Tibial nerve (tissue), 4 donors: ENCODE measurements at regions not wholly inside any gene's neighbourhood (a gene's known extent, or its start where the extent isn't known, plus 50 kb on each side); places are given as distances from the start of the nearest gene placed in this dataset.

Experiments
- DNase-seq, 2 donors: peaks; one replicate each; pipeline ENCODE4 v3.0.0-alpha.2; 2019; ENCODE audit warnings: low spot score in 2 of 2
- H3K27ac ChIP-seq, 4 donors: fragments of 200-600 bp; sonication (generic) in 3 of 4; one replicate each; pipeline ENCODE4 v1.5.1; 2017 to 2019; ENCODE audit warnings: mild to moderate bottlenecking in 1 of 4
- H3K27me3 ChIP-seq, 2 donors: fragments of 200-600 bp; sonication (generic) in 1 of 2; one replicate each; pipeline versions ENCODE4 v1.5.1 to v1.6.0; 2017 to 2019
- H3K36me3 ChIP-seq, 3 donors: fragments of 200-600 bp; sonication (generic); one replicate each; pipeline ENCODE4 v1.5.1; 2018 to 2019
- H3K4me1 ChIP-seq, 4 donors: fragments of 200-600 bp; sonication (generic) in 3 of 4; one replicate each; pipeline ENCODE4 v1.5.1; 2017 to 2019
- H3K4me3 ChIP-seq, 4 donors: fragments of 200-600 bp; sonication (generic) in 3 of 4; one replicate each; pipeline ENCODE4 v1.5.1; 2017 to 2019; ENCODE audit warnings: mild to moderate bottlenecking in 1 of 4, moderate library complexity in 1 of 4
- H3K9me3 ChIP-seq, 4 donors: fragments of 200-600 bp; sonication (generic) in 3 of 4; one replicate each; pipeline ENCODE4 v1.5.1; 2017 to 2019
- EP300 ChIP-seq, 2 donors: sonication (generic); formaldehyde crosslinking; IDR thresholded peaks; one replicate each; pipeline ENCODE4 v1.6.1; 2017; ENCODE audit warnings: antibody characterized with exemption in 2 of 2, mild to moderate bottlenecking in 1 of 2
- POLR2A ChIP-seq, 2 donors: fragments of 450-650 bp; IDR thresholded peaks; one replicate each; pipeline ENCODE4 v1.6.1; 2017; ENCODE audit warnings: antibody characterized with exemption in 2 of 2, mild to moderate bottlenecking in 2 of 2, moderate library complexity in 2 of 2
- WGBS, 2 donors: methylation state at CpG; one replicate each; pipeline ENCODE4 v1.1.5; 2018; 5-methylcytosine and 5-hydroxymethylcytosine counted together
- TF ChIP-seq, protein P1 (sequence below), 5 experiments: fragments of 200-600 bp in 3 of 5; fragments of 450-650 bp in 2 of 5; sonication (generic) in 3 of 5; IDR thresholded peaks; one replicate each; pipeline ENCODE4 v1.5.1; 2016 to 2019; ENCODE audit warnings: antibody characterized with exemption in 5 of 5, mild to moderate bottlenecking in 3 of 5, moderate library complexity in 2 of 5

DNA sequence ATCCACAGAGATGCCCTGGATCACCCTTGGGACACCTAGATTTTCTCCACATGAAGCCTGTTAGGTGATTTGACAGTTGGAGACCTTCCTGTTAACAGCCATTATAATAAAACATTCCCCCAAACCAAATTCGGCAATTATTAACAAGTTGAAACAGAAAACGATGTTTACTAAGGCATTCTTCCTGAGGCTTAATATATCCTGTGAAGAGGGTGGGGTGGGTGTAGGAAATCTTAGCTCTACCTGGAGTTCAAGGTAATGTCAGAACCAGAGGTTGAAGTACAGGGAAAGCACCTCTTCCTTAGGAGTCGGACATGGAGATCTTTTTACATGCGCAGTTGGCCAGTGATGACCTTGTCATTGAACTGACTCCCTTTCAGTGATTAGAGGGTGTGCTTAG, 143.0 kb downstream of the FGF9 start:
- 62 to 81% methylated on average over 4 of the region's 4 CpGs for WGBS, 2 donors
- DNase-seq: no peak
- no peak overlapping the region for H3K27ac ChIP-seq

DNA sequence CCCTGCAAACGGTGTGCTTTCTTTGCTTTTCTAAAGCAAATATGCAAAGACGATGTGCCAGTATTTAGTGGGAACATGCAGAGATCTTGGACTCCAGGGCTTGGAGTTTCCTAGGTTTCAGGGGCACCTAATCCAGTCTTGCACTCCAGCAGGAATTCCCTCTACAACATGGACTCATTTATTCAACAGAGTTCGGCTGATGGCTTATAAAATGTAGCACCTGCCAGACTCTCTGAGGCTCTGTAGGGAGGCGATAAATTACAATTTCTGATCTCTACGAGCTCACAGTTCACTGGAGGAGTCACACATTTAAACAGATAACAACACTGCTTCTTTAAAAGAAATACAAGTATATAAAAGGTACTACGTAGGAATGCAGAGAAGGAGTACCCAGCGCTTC, 143.7 kb downstream of the FGF9 start:
- Histone ChIP-seq H3K36me3 (no peaks in the 10 kb centered on the region), H3K4me1 (no peaks in the 10 kb centered on the region), H3K27ac (no peak overlapping the region), H3K9me3 (peaks cover 0 to 7% (median 0%) of the 10 kb centered on the region in 4 donors), H3K27me3 (no peaks in the 10 kb centered on the region), H3K4me3 (no peak overlapping the region)
- no peak for DNase-seq
- 77% methylated on average over 7 of the region's 7 CpGs for WGBS, 2 donors
- no peak for TF ChIP-seq EP300 (IDR thresholded peaks at IDR 0.05)
- TF ChIP-seq, protein P1, sequence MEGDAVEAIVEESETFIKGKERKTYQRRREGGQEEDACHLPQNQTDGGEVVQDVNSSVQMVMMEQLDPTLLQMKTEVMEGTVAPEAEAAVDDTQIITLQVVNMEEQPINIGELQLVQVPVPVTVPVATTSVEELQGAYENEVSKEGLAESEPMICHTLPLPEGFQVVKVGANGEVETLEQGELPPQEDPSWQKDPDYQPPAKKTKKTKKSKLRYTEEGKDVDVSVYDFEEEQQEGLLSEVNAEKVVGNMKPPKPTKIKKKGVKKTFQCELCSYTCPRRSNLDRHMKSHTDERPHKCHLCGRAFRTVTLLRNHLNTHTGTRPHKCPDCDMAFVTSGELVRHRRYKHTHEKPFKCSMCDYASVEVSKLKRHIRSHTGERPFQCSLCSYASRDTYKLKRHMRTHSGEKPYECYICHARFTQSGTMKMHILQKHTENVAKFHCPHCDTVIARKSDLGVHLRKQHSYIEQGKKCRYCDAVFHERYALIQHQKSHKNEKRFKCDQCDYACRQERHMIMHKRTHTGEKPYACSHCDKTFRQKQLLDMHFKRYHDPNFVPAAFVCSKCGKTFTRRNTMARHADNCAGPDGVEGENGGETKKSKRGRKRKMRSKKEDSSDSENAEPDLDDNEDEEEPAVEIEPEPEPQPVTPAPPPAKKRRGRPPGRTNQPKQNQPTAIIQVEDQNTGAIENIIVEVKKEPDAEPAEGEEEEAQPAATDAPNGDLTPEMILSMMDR (IDR thresholded peaks at IDR 0.05): no peak
- TF ChIP-seq POLR2A (IDR thresholded peaks at IDR 0.05): no peak

More for the DNA sequence above, 143.0 kb downstream of the FGF9 start:
- no peak for TF ChIP-seq POLR2A (IDR thresholded peaks at IDR 0.05)
- Histone ChIP-seq H3K9me3 (peaks cover 0 to 7% (median 0%) of the 10 kb centered on the region in 4 donors), H3K4me1 (no peaks in the 10 kb centered on the region), H3K36me3 (no peaks in the 10 kb centered on the region), H3K27me3 (no peaks in the 10 kb centered on the region), H3K4me3 (no peak overlapping the region)

DNA sequence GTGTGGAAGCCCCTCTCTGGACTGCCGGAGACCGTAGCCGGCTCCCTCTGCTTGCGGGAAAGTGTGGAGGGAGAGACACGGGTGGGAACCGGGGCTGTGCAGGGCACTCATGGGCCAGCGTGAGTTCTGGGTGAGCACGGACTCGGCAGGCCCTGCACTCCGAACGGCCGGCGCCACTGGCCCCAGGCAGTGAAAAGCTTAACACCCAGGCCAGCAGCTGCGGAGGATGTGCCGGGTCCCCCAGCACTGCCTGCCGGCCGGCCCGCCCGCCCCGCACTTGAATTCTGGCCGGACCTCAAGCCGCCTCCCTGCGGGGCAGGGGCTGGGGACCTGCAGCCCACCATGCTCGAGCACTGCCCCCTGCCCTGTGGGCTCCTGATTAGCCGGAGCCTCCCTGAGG, 147.0 kb downstream of the FGF9 start:
- no peaks in the 10 kb centered on the region for H3K4me1 ChIP-seq
- H3K9me3 ChIP-seq: peaks cover 0 to 7% (median 0%) of the 10 kb centered on the region in 4 donors
- DNase-seq: no peak
- no peaks in the 10 kb centered on the region for H3K27me3 ChIP-seq
- H3K36me3 ChIP-seq: no peaks in the 10 kb centered on the region
- 96 to 98% methylated on average over 13 to 15 of the region's 25 CpGs for WGBS, 2 donors
- no peak overlapping the region for H3K27ac ChIP-seq
- no peak overlapping the region for H3K4me3 ChIP-seq
- TF ChIP-seq, protein P1 (IDR thresholded peaks at IDR 0.05): no peak
- no peak for TF ChIP-seq POLR2A (IDR thresholded peaks at IDR 0.05)

DNA sequence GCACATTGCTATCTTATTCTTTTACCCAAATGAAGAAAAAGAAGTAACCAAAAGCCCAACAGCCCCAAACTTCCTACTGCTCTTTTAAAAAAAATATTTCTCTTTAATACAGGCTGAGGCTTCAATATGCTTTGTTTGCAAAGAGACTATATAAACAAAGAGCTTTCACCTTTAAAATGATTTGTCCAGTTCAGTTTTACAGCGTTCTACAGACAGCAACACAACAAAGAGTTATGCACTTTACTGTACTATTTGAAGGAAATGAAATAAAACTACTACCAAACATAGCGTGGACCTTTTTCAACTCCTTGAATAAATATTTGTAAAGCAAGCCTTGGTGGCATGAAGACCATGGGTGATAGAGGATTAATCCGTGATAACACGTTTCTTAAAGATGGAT, 151.2 kb downstream of the FGF9 start:
- 44 to 61% methylated on average over 4 of the region's 4 CpGs for WGBS, 2 donors
- no peak for DNase-seq
- H3K27me3 ChIP-seq: no peaks in the 10 kb centered on the region
- TF ChIP-seq, protein P1 (IDR thresholded peaks at IDR 0.05): no peak
- TF ChIP-seq EP300 (IDR thresholded peaks at IDR 0.05) (no peak), POLR2A (IDR thresholded peaks at IDR 0.05) (no peak)
- no peaks in the 10 kb centered on the region for H3K36me3 ChIP-seq
- H3K27ac ChIP-seq: no peak overlapping the region
- H3K9me3 ChIP-seq: peaks cover 0 to 7% (median 0%) of the 10 kb centered on the region in 4 donors
- peaks cover 0 to 5% (median 0%) of the 10 kb centered on the region in 4 donors for H3K4me1 ChIP-seq
- no peak overlapping the region for H3K4me3 ChIP-seq

DNA sequence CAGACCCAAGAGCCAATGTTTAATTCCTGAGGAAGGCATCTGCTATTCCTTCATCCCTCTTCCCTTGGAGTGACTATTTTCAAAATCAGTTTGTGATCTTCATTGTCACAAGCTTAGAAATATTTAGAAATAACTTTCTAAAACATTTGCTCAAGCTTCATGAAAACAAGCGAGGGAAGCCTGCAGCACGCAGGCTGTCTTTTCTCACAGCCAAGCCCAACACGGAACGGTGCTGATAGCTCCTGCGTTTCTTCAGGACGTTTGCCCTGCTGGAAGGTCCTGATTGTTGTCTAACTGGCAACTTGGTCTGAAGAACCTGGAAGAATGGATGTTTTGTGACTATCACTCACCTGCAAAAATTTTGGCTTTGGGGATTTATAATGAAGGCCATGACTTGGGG, 152.5 kb downstream of the FGF9 start:
- no peak overlapping the region for H3K27ac ChIP-seq
- TF ChIP-seq POLR2A (IDR thresholded peaks at IDR 0.05): no peak
- WGBS, 2 donors: 75 to 76% methylated on average over 6 of the region's 6 CpGs

DNA sequence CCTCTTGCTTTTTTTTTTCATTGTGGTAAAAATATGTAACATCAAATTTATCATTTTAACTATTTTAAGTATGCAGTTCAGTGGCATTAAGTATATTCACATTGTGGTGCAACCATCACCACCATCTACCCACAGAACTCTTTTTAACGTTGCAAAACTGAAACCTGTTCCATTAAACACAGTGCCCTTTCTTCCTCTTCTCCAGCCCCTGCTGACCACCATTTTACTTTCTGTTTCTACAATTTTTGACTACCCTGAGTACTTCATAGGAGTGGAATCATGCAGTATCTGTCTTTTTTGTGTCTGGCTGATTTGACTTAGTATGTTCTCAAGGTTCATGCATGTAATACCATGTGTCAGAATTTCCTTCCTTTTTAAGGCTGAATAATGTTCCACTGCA, 153.1 kb downstream of the FGF9 start:
- no peaks in the 10 kb centered on the region for H3K27me3 ChIP-seq
- 78 to 84% methylated on average over 1 of the region's 1 CpG for WGBS, 2 donors
- H3K27ac ChIP-seq: no peak overlapping the region
- peaks cover 0 to 5% (median 0%) of the 10 kb centered on the region in 4 donors for H3K4me1 ChIP-seq
- no peak for DNase-seq
- H3K4me3 ChIP-seq: no peak overlapping the region
- H3K9me3 ChIP-seq: no peaks in the 10 kb centered on the region
- no peaks in the 10 kb centered on the region for H3K36me3 ChIP-seq
- no peak for TF ChIP-seq EP300 (IDR thresholded peaks at IDR 0.05)
- TF ChIP-seq, protein P1 (IDR thresholded peaks at IDR 0.05): no peak
- no peak for TF ChIP-seq POLR2A (IDR thresholded peaks at IDR 0.05)

More for the DNA sequence above, 152.5 kb downstream of the FGF9 start:
- Histone ChIP-seq H3K9me3 (peaks cover 0 to under 1% (median 0%) of the 10 kb centered on the region in 4 donors), H3K4me1 (peaks cover 0 to 5% (median 0%) of the 10 kb centered on the region in 4 donors), H3K4me3 (no peak overlapping the region), H3K36me3 (no peaks in the 10 kb centered on the region), H3K27me3 (no peaks in the 10 kb centered on the region)
- DNase-seq: no peak
